GM19438 (cell line): ENCODE measurements at regions not wholly inside any gene's neighbourhood (a gene's known extent, or its start where the extent isn't known, plus 50 kb on each side); places are given as distances from the start of the nearest gene placed in this dataset.
A peak's percentile ranks its signal among the peaks of the same experiment; 100 is the strongest.
"Not testable (repeated sequence)": the region's sequence is repeated elsewhere in the genome, so short reads cannot be mapped to it uniquely, and the experiment has no call there.

Experiments
- ATAC-seq: cut with Tn5 transposase; IDR thresholded peaks from one replicate; pipeline ENCODE4 v1.9.1; 2021; ENCODE audit warnings: low read depth; ENCODE audit not compliant: unreplicated experiment

DNA sequence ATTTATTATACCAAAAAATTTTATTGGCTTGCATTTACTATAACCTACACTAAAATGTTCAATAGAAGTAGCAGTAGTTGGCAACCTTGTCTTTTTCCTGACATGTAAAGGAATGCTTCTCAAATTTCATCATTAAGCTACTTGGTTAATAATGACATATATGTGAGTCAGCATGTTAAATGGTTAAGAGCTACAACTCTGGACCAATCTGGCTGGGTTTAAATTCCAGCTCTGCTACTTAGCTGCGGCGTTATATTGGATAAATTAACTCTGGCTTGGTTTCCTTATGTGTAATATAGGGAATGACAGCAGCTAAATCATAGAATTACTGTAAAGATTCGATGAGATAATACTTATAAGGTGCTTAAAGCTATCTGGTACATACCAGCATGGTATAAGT, 53.7 kb upstream of the OTOGL start:
- ATAC-seq = no peak

- no peak for ATAC-seq
Measured at GRCh38 chr12:80044694-80045046, 54.7 kb upstream of the OTOGL start.

DNA sequence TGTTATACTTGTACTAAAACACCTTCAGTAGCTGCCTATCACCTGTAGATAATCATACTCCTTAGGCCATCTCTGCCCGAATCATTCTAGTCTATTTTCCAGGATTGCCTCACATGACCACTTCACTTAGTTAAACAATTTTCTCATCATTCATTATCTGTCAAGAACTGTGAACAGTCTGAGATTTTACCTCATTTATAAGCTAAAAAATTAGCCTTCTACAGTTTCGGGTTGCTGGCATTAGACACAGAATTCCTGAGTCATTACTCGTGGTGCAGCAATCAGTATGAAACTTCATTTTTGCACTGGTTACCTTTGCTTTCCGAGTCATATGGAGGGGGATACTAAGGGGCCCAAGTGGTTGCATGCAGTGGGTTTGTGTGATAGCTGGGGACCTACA, 57.6 kb upstream of the OTOGL start:
- no peak for ATAC-seq

GRCh38 chr12:80041071-80041470, 58.3 kb upstream of the OTOGL start:
- ATAC-seq = no peak

- ATAC-seq = no peak
Measured at GRCh38 chr12:80040075-80040738, 59.1 kb upstream of the OTOGL start.

- no peak for ATAC-seq
Measured at GRCh38 chr12:80038062-80038560, 61.2 kb upstream of the OTOGL start.

GRCh38 chr12:80033448-80033847, 65.9 kb upstream of the OTOGL start:
- ATAC-seq = no peak

- ATAC-seq = no peak
Measured at GRCh38 chr12:80032946-80033345, 66.4 kb upstream of the OTOGL start.

DNA sequence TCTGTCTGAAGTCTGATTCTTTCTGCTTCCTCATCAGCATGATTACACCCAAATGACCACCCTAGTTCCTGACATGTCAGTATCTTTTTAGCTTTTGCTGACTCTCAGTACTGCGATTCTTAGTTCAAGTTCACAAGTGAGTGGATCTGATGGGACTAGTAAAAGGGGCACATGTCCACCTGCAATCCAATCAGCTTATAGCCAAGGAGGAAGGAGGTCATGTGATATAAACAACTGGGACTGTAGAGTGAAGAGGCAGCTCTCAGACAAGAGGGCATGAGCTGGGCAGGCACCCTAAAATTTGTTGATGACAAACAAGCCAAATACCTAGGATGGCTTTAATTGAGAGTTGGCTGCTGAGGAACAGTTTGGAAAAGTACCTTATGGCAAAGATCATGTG, 68.1 kb upstream of the OTOGL start:
- no peak for ATAC-seq

DNA sequence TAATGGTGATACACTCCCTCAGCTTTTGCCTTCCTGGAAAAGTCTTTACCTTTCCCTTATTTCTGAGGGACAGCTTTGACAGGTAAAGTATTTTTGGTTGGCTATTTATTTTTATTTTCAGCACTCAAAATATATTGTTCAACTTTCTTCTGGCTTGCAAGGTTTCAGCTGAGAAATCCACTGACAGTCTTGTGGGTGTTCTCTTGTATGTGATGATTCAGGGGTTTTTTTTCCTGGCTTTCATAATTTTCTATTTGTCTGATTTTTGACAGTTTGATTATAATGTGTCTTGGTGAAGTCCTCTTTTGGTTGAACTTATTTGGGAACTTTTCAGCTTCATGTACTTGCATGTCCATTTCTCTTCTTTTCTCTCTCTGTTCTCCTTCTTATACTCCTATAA, 73.7 kb upstream of the OTOGL start:
- ATAC-seq = no peak

DNA sequence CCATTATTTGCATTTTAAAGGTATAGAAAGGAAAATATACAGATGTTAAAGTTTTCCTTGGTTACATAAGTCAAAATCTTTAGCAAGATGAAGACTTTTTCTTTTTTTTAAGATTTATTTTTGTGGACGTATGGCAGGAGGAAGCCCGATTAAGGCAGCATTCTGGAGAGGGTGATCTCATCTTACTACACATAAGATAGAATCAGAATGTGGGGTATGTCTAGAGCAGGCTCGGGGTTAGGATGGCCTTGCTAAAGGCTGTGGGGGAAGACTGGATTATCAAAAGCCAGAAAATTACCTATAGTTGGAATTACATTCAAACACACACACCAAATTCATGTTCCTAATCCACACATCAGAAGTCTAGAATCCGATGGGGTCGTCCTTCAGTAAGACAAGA, 79.6 kb upstream of the OTOGL start:
- ATAC-seq = no peak

- no peak for ATAC-seq
Measured at GRCh38 chr12:80018119-80018518, 81.2 kb upstream of the OTOGL start.

DNA sequence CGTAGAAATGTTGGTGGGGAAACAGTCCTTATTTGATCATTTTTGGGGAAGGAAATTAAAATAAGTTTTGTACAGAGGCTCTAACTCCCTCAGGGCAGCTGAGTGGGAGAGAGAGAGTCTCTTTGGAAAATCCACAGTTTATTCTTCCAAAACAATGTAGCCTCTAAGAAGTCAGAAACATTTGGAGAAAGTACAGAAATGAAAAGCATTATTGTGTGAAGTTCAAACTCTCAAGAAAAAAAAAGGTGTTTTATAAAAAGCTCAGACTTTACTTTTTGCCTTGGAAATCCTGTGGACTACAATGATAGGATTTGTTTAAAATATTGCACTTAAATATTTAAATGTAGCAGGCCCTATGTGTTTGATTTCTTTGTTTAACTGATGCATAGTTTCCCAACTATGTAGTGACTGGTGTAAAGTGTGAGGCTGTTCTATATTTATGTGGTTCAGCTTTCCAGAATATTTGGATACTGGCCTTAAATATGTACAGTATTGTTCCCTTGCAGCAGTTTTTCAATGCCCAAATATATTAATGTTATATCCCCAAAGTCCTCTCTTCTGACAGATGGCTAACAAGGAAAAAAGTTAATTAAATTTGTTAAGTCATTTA, 82.0 kb upstream of the OTOGL start:
- ATAC-seq = no peak

DNA sequence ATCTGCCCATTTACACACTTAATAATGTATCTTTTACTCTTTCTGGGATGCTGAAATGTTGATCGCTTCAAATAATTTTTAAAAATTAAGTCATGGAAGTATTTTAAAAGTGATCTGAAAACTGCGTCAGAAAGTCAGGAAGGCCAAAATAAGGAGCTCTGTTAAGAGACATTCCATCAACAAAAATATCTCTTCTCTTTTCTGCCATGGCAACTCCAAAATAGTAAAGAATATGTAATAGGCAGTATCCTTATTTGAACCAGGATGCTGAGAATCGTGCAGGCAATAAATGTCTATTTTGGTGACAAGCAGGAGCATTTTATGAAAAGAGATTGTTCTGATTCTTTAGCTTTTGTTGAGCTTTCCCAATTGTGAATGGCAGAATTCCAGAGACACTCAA, 81.8 kb upstream of the PPP1R12A start:
- no peak for ATAC-seq

DNA sequence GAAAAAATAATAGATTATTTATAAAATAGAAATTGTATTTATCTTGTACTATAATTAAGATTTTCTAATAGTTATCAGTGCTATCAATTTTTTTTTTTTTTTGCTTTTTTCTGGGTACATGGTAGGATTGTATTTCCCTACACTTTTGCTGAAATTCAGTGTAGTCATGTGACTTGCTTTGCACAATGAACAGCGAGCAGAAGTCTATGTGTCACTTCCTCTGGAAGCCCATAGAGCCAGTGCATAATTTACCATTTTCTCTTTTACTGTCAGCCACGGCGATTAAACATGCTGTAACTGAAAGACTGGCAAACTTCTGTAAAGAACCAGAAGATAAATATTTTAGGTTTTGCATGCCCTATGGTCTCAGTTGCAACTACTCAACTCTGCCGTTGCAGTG, 80.8 kb upstream of the PPP1R12A start:
- ATAC-seq = no peak

- not testable (repeated sequence) for ATAC-seq
Measured at GRCh38 chr12:80003744-80004143, 68.8 kb upstream of the PPP1R12A start.

- no peak for ATAC-seq
Measured at GRCh38 chr12:80001562-80001961, 66.7 kb upstream of the PPP1R12A start.

DNA sequence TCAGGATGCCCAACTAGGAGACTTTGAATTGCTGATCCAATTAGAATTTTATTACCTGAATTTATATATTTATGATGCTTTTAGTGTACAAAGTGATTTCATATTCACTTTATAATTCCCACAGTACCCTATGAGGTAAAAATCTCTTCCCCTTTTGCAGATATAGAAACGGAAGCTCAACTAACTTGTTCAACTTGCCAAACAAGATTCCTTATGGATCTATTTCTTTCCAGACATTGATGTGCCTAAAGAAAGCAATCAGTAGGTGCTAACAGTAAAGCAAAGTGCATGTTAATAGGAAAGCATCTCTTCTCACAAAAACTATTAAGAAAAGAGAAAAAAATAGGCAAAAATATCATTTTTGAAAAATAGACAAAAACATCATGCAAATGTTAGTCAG, 65.9 kb upstream of the PPP1R12A start:
- no peak for ATAC-seq

- ATAC-seq = no peak
Measured at GRCh38 chr12:79998554-79998953, 63.7 kb upstream of the PPP1R12A start.

- peak; percentile 100 for ATAC-seq
Measured at GRCh38 chr12:79997096-79997791, 62.3 kb upstream of the PPP1R12A start.

- ATAC-seq = not testable (repeated sequence)
Measured at GRCh38 chr12:79995385-79996084, 60.6 kb upstream of the PPP1R12A start.
